SHP77 (cell line): ENCODE measurements at regions not wholly inside any gene's neighbourhood (a gene's known extent, or its start where the extent isn't known, plus 50 kb on each side); places are given as distances from the start of the nearest gene placed in this dataset.
"Not testable (repeated sequence)": the region's sequence is repeated elsewhere in the genome, so short reads cannot be mapped to it uniquely, and the experiment has no call there.

Experiments
- DNase-seq, 2 experiments: peaks; one replicate each; lab custom pipeline; 2025; lab: John Stamatoyannopoulos, UW

DNA sequence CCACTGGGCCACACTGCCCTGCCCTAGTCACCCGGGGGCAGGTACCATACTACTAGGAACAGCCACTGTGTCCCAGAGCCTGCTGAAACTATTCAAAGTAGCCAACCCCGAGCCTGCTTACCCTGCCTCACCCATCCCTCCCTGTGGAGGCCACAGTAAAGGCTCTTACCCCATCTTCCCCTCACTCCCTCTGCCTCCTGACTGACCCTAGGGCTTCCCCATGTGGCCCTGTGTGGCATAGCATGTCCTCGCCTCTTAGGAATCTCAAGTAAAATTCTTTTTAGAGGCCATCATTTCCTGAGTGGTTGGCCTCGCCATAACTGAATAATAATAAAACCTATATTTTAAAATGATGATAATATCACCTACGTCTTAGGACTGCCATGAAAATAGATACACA, 112.2 kb upstream of the SLC6A11 start:
- DNase-seq: peak in 1 of 2 experiments; percentile 29

DNA sequence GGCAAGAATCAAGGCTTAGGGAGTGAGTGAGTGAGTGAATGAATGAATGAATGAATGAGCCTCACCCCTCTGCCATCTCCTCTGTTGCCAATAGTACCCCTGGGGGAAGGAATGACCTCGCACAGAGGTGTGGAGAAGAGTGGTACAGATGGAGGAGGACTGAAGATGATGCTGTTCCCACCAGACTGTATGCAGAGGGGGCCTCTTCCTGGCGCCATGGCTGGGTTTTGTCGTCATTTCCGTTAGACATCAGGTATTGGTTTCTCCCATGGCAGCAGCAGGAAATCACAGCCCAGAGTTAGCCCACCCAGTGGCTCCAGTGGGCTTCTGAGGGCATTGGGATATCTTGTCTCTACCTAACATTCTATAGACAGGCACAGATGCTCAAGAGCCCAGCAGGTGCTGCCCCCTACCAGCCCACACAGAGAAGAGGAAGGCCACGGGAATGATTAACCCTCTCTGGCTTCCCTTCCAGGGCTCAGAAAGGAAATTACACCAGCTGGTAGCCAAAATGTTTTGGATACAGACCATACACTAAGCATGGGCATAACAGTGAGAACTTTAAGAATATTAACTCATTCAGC, 109.8 kb upstream of the SLC6A11 start:
- peak in 1 of 2 experiments; percentile 9 for DNase-seq

DNA sequence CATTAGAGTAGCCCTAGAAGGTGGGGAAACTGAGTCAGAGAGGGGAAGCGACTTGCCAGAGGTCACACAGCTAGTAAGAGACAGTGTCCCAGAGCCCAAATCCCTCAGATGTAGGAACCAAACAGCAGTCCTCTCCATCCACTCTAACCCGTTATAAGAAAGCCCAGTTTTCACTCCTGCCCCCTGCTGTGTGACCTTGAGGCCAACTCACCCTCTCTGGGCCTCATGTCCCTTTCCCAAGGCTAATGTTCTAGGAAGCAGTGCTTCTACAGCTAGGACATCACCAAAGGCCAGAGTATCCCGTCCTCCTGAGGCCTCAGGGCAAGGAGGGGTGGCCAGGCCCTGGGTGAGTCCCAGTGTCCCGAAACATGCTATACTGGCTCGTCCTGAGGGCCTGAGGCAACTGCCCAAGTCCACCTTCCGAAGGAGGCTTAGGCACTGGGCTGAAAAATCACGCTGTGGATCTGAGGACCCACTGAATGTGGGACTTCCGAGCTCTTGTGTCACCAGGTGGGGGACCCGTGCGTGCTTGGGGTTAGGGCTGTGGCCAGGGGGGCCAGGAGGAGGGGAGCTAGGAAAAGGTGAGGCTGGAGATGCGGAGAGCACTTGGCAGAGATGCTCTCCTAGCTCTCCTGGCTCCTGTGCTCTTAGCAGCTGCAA, 109.2 kb upstream of the SLC6A11 start:
- DNase-seq: no peak

DNA sequence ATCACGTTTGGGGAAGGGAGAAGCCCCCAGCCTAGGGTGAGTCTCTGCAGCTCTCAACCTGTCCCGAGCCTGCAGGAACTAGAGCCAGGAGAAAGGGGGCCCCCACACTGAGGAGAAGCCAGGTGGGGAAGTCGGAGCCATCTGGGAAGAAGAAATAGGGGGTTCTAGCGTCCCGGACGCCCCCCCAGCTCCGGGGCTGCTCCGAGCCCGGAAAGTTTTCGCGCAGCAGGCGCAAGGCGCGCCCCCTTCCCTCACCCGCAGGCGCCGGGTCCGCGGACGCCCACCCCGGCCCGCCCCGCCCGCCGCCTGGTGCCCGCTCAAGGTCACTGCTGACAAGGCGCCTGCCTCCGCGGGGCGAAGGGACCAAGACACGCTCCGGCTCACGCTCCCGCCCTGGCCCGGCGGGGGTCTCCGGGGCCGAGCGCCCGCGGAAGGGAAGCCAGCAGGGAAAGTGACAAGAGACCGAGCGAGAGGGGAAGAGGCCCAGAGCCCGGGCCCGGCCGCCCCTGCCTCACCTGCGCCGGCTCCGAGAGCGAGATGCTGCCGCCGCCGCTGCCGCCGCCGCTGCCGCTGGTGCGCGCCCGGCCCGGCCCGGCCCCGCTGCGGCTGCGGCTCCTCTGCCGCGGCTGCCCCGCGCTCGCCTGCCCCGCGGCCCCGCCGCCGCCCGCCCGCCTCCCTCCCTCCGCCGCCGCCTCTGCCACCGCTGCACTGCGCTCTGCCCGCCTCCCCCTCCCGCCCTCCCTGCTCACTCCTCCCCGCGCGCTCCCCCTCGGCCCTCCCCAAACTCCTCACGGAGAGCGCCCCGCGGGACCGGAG, 108.4 kb upstream of the SLC6A11 start:
- no peak for DNase-seq

DNA sequence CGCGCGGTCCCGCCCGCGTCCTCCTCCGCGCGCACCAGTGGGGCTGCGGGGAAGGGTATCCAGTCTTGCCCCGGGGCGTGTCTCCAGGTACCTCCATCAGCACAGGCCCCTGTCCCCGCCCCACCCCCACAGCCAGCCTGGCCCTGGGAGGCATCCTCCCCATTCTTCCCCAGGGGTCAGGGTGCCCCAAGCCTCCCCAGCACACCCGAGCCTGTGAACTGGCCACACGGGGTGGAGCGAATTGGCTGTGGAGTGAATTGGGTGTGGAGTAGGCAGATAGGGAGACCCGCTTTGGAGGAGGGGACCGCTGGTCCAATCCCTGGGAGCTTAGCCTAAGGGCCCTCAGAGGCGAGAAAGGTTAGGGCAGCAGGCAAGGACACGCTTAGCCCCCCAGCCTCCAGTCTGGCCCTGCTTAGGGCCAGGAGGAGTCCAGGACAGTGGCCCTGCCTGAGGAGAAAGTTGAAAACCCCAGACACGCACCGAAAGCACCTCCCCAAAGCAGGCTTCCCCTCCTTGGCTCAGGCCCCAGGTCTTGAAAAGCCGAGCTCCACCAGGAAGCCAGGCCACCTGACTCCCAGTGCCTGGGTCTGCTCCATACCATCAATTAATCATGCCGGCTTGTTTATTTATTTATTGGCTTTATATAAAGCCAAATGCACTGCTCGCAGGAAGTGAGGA, 107.7 kb upstream of the SLC6A11 start:
- no peak for DNase-seq

DNA sequence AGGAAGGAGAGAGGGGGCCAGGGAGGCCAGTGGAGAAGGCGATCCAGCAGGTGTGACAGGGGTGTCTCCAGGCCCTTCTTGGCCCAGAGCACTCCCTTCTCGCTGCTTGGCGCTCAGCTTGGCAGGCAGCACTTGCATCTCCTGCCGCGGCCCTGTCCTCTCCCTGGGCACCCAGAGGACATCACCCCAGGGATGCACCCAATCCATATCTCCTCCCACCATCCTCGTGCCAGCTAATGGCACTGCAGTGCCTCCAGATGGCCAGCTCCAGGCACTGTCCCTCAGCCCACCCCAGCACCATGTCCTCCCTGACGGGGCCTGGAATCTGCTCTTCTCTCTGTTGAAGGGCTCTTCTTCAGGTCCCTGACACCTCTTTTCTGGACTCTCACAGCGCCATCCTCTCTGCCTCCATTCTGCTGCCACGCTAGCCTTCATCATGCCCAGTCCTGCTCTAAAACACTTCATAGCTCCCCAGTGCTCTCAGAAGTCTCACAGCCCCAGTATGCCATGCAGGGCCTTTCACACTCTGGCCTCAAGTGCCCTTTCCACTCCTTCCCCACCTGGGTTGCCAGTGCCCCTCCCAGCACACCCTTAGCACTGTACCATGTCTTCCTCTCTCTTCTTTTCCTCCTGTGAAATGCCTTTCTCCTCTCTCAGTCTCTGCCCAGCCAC, 106.8 kb upstream of the SLC6A11 start:
- peak in 1 of 2 experiments; percentile 20 for DNase-seq

DNA sequence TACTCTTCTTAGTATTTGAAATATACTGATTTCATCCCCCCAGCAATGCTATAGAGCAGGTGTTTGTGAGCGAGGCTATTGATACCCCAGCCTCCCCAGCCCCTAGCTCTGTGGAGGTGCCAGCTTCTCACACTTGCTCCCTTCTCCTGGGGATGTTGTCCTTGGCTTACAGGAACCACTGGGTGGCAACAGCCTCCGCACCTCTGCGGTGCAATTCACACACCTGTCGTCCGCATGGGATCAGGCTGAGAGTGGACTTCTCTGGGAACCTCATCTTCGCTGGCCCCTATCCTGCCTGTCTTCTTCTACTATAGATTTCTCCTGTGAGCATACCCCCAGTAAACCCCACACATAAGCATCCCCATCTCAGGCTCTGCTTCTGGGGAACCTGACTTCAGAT, 103.9 kb upstream of the SLC6A11 start:
- DNase-seq: no peak

DNA sequence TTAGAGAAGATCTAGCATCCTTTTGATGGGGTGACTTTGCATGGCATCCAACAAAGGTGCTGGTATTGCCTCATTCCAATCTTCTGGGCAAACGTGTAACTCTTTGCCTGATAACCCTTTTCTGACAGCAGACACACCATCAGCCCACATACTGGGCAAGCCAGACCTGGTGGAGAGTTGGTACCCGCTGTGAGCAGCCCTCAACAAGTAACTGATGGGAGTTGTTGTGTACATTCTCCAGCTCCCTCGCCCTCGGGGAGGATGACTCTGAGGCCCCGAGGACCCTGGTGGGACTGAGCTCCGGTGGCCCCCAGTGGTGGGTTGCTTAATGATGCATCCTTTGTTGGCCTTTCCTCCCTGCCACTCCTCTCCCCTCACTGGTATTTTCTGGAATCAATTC, 102.4 kb upstream of the SLC6A11 start:
- no peak for DNase-seq

DNA sequence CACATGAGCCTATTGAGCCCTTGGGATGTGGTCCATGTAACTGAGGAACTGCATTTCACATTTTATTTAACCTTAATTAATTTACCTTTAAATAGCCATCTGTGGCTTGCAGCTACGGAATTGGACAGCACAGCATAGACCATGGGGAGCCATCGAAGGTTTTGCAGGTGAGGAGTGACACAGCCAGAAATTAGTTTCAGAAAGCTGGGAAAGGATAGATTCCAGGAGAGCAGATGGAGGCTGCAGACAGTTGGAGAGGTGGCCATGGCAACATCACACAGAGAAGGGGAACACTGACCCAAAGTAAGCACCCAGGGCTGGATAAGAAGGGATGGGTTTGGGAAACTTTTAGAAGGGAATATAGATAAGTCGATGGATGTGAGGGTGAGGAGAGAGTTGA, 100.1 kb upstream of the SLC6A11 start:
- DNase-seq: no peak

DNA sequence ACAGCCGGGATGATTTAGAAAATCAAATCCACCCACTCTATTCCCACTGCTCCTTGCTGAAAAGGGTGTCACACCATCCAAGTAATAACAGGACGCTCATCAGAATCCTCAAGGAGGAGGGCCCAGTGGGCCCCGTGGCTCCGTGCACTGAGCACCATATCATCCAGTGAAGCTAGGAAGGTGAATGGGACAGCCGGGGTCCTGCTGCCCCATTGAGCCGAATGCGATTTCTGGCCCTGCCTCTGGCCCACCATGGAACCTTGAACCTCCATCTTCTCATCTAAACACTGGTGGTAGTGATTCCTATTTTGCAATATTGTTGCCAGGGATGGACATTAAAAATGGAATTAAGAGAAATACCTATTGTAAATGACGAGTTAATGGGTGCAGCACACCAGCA, 99.1 kb upstream of the SLC6A11 start:
- DNase-seq: no peak

DNA sequence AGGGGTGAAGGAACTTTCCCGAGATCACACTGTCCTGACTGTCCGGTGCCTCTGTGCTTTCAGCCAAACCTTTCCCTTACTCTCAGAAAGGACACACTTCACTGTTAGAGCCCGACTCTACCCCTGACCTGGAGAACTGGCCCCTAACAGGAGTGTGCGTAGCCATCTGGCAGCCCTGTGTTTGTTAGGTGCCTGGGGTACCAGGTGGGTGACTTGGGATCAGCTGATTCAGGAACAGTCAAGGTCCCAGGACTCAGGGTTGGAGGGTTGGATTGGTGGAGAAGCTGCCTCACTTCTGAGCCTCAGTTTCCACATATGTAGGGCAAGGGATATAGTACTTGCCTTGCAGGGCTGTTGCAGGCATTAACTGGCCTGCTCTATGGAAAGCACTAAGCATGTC, 98.3 kb upstream of the SLC6A11 start:
- DNase-seq: no peak

DNA sequence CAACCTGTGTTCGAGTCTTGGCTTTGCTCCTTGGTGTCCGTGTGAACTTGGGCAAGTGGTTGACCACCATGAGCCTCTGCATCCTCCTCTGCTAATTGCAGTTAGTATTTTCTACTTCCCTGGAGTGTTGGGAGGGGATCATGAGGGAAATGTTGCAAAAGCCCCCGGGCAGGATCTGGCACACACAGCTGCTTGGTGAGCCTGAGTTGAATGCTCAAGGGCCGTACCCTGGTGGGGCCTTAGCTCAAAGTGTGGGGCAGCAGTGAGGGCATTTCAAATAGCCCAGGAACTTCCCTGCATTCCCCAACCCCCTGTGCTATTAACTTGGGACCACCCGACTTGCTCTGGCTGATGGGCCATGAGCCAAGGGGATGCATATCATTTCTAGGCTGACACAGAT, 94.9 kb upstream of the SLC6A11 start:
- DNase-seq: no peak

DNA sequence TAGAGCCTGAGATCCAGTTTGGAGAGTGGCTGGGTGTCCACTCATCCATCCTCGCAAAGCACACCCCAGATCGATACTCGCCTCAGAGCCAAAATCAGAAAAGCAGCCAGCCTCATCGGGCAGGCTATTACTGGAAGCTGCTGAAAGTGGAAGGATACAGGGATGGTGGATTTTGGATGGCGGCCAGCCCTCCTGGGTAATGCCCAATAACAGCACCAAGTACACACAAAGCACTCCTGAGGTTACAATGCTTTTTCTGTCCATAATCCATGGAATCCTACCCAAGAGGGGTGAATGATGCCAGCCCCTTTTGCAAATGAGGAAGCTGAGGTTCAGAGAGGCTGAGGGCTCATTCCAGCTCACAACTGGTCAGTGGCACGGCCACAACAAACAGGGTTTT, 93.1 kb upstream of the SLC6A11 start:
- DNase-seq: no peak

DNA sequence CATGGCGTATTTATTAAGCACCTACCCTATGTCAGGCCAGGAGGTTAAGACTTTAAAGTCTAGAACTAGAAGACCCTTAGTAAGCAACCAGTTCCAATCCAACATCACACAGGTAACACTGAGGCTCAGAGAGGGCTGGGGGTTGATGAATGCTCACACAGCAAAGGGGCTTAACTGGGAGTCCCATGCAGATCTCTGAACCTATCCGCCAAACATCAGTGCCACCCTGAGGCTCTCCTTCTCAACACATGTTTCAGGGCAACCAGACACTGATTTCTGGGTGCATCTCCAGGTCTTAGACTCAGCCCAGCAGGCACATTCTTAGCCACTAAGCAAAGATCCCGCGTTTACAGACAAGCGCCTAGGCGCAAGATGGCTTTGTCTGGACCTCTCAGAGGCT, 92.0 kb upstream of the SLC6A11 start:
- DNase-seq: no peak

DNA sequence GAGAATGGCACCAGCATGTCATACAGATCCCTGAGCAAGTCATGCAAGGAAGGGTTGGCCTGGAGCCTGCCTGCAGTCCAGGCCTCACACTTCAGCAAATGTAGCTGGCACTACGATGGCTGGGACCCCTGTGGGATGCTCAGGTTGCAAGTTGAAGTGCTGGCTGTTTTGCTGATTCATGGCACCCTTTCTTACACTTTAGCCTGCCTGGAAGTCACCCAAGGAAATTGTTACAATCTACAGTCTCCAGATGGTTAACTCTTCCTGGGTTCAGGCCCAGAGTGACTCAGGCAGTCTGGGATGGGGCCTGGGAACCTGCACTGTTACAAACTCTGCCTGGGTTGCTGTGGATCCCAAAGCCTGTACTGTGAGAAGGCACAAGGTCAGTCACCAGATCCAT, 91.0 kb upstream of the SLC6A11 start:
- no peak for DNase-seq

DNA sequence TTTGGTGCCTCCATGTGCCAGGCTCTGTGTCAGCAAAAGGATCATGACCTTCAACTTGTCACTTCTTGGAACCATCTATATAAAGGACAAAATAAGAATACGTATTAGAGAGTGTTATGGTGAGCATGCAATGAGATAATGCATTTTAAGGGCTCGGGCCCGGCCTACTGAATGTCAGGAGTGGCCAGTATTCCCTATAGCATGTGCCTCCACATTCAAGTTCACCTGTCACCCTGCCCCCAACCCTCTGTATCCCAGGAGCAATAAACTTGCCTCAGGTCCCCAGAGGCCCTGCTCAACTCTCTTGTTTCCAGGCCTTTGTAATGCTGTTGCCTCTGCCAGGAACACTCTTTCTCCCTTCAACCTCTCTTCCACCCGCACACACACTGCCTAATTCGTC, 90.2 kb upstream of the SLC6A11 start:
- DNase-seq: no peak

DNA sequence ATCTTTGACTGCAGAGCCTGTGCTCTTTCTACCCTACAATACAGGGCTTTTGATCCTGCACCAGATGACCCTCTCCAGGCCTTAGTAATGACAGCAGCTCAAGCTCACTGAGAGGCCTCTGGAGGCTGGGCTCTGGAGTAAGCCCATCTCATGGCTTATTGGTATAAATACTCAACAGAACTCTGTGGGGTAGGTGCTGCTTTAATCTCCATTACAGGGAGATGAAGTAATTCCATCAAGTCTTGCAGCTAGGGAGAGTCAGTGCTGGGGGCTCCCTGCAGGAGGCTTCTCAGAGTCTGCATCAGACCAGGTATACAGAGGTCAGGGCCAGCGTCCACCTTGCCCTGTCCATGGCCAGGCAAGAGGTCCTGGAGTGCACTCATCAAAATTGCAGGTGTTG, 89.2 kb upstream of the SLC6A11 start:
- DNase-seq: no peak

DNA sequence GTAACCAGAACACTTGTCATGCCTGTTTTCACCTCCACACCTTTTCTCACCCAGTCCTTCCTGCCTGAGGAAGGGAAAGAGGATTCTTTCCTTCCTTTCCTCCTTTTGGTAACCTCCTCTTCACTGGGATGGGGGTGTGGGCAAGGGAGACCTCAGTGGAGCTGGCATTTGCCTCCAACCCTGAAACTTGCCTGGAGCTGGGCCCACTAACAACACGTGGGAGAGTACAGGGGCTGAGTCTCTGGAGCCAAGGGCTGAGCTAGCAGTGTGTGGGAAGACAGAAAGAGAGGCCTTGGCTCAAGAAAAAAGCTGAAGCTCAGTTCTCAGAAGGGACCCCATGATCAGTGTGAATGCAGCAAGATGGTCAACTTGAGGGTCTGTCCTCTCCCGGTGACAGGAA, 86.6 kb upstream of the SLC6A11 start:
- no peak for DNase-seq

DNA sequence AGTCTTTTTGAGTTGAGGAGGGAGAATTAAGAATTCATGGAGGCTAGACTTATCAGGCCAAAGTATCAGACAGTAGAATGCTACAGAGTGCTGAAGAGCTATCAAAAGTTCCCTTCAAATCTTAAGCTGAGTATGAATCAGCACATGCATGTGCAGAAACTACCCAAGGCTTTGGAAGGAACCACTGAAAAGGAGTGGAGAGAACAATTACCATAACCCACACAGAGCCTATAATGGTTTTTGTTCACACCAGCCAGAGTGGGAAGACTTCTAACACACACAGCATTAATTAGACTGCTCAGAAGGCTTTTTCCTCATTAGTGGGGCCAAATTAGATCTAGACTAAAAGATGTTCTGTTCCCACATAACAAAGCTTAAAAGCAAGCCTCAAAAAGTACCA, 83.7 kb upstream of the SLC6A11 start:
- no peak for DNase-seq

DNA sequence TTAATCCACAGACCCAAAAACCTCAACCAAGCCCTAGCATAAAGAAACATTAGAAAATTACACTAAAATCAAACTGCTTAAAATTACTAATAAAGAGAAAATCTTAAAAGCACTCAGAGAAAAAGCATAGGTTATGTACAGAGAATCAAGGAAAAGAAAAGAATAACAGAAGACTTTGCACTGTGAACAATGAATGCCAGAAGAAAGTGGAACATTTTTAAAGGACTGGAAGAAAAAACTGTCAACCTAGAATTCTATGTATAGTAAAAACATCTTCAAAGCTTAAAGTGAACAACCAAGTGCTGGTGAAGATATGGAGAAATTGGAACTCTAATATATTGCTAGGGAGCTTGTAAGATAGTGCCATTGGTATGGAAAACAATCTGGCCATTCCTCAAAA, 82.7 kb upstream of the SLC6A11 start:
- no peak for DNase-seq

DNA sequence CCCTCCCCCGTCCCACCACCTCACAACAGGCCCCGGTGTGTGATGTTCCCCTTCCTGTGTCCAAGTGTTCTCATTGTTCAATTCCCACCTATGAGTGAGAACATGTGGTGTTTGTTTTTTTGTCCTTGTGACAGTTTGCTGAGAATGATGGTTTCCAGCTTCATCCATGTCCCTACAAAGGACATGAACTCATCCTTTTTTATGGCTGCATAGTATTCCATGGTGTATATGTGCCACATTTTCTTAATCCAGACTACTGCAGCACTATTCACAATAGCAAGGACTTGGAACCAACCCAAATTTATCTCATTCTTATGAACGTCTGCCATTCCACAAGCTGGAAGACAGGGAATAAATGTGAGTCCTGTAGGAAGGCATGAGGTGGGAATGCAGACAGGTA, 79.6 kb upstream of the SLC6A11 start:
- not testable (repeated sequence) for DNase-seq

DNA sequence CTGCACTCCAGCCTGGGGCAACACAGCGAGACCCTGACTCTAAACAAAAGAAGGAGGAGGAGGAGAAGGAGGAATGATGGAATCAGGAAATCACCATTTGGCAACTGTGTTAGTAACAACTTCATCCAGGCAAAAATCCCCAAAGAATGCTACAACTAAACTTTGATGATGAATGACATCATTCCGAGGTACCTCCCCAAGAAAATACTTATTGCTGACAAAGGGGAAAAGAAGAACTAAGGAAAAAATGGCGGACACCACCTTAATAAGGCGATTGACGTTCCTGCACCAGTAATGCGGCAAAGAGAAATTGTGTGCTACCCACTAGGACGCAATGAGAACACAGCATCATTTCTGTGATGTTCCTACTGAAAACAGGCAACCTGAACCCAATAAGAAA, 78.2 kb upstream of the SLC6A11 start:
- no peak for DNase-seq
